PC-3 (cell line): ENCODE measurements at regions not wholly inside any gene's neighbourhood (a gene's known extent, or its start where the extent isn't known, plus 50 kb on each side); places are given as distances from the start of the nearest gene placed in this dataset.
"Not testable (repeated sequence)": the region's sequence is repeated elsewhere in the genome, so short reads cannot be mapped to it uniquely, and the experiment has no call there.

Experiments
- ATAC-seq: fragments of 200-7000 bp; cut with Tn5 transposase; 2 replicates; pipeline ENCODE4 v1.9.1; 2020; ENCODE audit warnings: mild to moderate bottlenecking, moderate library complexity
- BruUV-seq: library from RNA; stranded (reverse); fragments of 400-500 nt; replicated peaks from 2 replicates; lab custom pipeline; 2021; lab: Mats Ljungman, UMichigan
- CTCF ChIA-PET: fragments of 300-600 bp; sonication (Branson Sonifier 250); formaldehyde crosslinking; loops from one replicate; lab custom pipeline; 2022; ENCODE audit warnings: antibody characterized with exemption; lab: Charles Lee
- POLR2A ChIA-PET: fragments of 300-600 bp; sonication (Branson Sonifier 250); formaldehyde crosslinking; loops from one replicate; lab custom pipeline; 2022; ENCODE audit warnings: antibody characterized with exemption; ENCODE audit not compliant: unreplicated experiment; lab: Charles Lee
- DNase-seq: peaks from one replicate; pipeline ENCODE4 v3.0.0-alpha.2; 2015
- H2AFZ ChIP-seq: fragments of 300-600 bp; sonication (generic); 2 replicates; pipeline ENCODE4 v1.6.0; 2016; ENCODE audit warnings: antibody characterized with exemption, low read length
- H3F3A ChIP-seq: fragments of 300-600 bp; sonication (generic); one replicate; pipeline ENCODE4 v1.6.0; 2017; ENCODE audit warnings: antibody characterized with exemption, low read length, control low read depth, mild to moderate bottlenecking; ENCODE audit not compliant: unreplicated experiment
- H3K27ac ChIP-seq: fragments of 300-600 bp; sonication (generic); 2 replicates; pipeline ENCODE4 v1.5.1; 2016; ENCODE audit warnings: mild to moderate bottlenecking, low read length
- H3K27me3 ChIP-seq: fragments of 300-600 bp; sonication (generic); 2 replicates; pipeline ENCODE4 v1.6.1; 2016; ENCODE audit warnings: low read length, mixed read lengths
- H3K36me3 ChIP-seq: fragments of 300-600 bp; sonication (generic); 2 replicates; pipeline ENCODE4 v1.6.1; 2016; ENCODE audit warnings: low read depth, mixed run types, low read length, mixed read lengths
- H3K4me1 ChIP-seq: fragments of 300-600 bp; sonication (generic); 2 replicates; pipeline ENCODE4 v1.5.1; 2016; ENCODE audit warnings: low read length; ENCODE audit not compliant: insufficient read depth
- H3K4me2 ChIP-seq: fragments of 300-600 bp; sonication (generic); 2 replicates; pipeline ENCODE4 v1.6.0; 2016; ENCODE audit warnings: low read length
- H3K4me3 ChIP-seq: fragments of 300-600 bp; sonication (generic); 2 replicates; pipeline ENCODE4 v1.5.1; 2016; ENCODE audit warnings: mild to moderate bottlenecking, low read length, mixed read lengths
- H3K79me2 ChIP-seq: fragments of 300-600 bp; sonication (generic); 2 replicates; pipeline ENCODE4 v1.6.1; 2017; ENCODE audit warnings: low read length, mixed read lengths
- H3K9ac ChIP-seq: fragments of 300-600 bp; sonication (generic); 2 replicates; pipeline ENCODE4 v1.6.0; 2016; ENCODE audit warnings: mild to moderate bottlenecking, low read length
- H3K9me2 ChIP-seq: fragments of 300-600 bp; sonication (generic); replicated peaks from 2 replicates; pipeline ENCODE4 v1.6.1; 2016; ENCODE audit warnings: mixed run types, low read length, mixed read lengths
- H3K9me3 ChIP-seq: fragments of 300-600 bp; sonication (generic); 2 replicates; pipeline ENCODE4 v1.6.1; 2016; ENCODE audit warnings: low read length, mixed read lengths
- H4K20me1 ChIP-seq: fragments of 300-600 bp; sonication (generic); 2 replicates; pipeline ENCODE4 v1.6.1; 2016; ENCODE audit warnings: low read length, mixed read lengths
- CTCF ChIP-seq: fragments of 300-600 bp; sonication (generic); conservative IDR thresholded peaks from 2 replicates; pipeline ENCODE4 v1.5.1; 2017; ENCODE audit warnings: antibody characterized with exemption, low read depth, mild to moderate bottlenecking, low read length
- EZH2 ChIP-seq: fragments of 300-600 bp; sonication (generic); IDR thresholded peaks from one replicate; pipeline ENCODE4 v1.6.1; 2017; ENCODE audit warnings: antibody characterized with exemption, mild to moderate bottlenecking, low read length; ENCODE audit not compliant: unreplicated experiment
- EZH2phosphoT487 ChIP-seq: fragments of 300-600 bp; sonication (generic); IDR thresholded peaks from 2 replicates; pipeline ENCODE4 v1.6.1; 2018; ENCODE audit warnings: mild to moderate bottlenecking, antibody characterized with exemption, low read length, borderline replicate concordance
- intact Hi-C: fragments of 100-400 bp; cut with micrococcal nuclease; formaldehyde crosslinking; loops from 2 replicates; pipeline ENCODE4 v1.9.0; 2023

DNA sequence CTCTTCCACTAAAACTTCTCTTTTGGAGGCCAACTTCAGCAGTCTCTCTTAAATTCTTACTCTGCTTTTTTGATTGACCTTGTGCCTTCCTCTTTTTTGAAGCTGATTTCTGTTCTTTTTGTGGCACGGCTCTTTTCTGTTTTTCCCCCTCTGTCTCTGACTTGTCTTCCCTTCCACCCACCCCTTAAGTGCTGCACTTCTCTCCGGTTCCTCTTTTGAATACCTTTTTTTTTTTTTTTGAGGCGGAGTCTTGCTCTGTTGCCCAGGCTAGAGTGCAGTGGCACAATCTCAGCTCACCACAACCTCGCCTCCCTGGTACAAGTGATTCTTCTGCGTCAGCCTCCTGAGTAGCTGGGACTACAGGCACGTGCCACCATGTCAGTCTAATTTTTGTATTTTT is 211.9 kb downstream of the BLID start:
- no peaks in the 10 kb centered on the region for H3K4me1 ChIP-seq
- no TSS peak for BruUV-seq
- TF ChIP-seq CTCF, result no peak
- TF ChIP-seq EZH2phosphoT487, result no peak
- TF ChIP-seq EZH2, result no peak
- CTCF ChIA-PET, result no interaction called here
- no peaks in the 10 kb centered on the region for H3K9me3 ChIP-seq
- H3K27ac ChIP-seq, result no peak overlapping the region
- no peak overlapping the region for H3K9ac ChIP-seq
- no peaks in the 10 kb centered on the region for H3K9me2 ChIP-seq
- ATAC-seq, result no peak
- no peak overlapping the region for H3K4me3 ChIP-seq
- no peaks in the 10 kb centered on the region for H3K27me3 ChIP-seq
- H2AFZ ChIP-seq, result no peak overlapping the region
- H3K4me2 ChIP-seq, result no peak overlapping the region
- POLR2A ChIA-PET, result no interaction called here
- intact Hi-C loops, result no loop called here
- no peaks in the 10 kb centered on the region for H3K79me2 ChIP-seq
- no peaks in the 10 kb centered on the region for H3F3A ChIP-seq
- no peaks in the 10 kb centered on the region for H4K20me1 ChIP-seq
- no peak for DNase-seq
- no peaks in the 10 kb centered on the region for H3K36me3 ChIP-seq

DNA sequence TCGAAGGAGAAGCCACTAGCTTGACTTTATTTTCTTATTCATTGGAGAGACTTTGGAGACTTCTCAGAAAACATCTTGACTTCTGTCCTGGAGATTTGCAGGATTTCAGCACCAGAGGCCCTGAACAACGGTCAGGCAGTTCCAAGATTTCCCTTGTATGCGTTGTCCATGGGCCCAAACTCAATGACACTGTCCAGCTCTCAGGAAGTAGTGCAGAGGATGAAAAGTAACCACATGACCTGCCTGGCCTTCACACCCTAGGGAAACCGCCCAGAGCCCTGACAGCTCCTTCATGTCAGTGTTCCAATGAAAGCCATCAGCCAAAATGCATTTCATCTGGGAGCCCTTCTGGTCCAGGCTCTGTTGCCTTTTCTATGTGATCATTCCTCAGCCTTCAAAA is 214.1 kb downstream of the BLID start:
- no peaks in the 10 kb centered on the region for H3K9me3 ChIP-seq
- no peak overlapping the region for H3K4me3 ChIP-seq
- no peaks in the 10 kb centered on the region for H3K9me2 ChIP-seq
- no peaks in the 10 kb centered on the region for H3K27me3 ChIP-seq
- TF ChIP-seq CTCF (no peak), EZH2phosphoT487 (no peak), EZH2 (no peak)
- no peak overlapping the region for H2AFZ ChIP-seq
- ChIA-PET POLR2A (no interaction called here), CTCF (no interaction called here)
- intact Hi-C loops, result no loop called here
- no peak overlapping the region for H3K27ac ChIP-seq
- no peaks in the 10 kb centered on the region for H3K4me1 ChIP-seq
- H3F3A ChIP-seq, result no peaks in the 10 kb centered on the region
- no TSS peak for BruUV-seq
- H4K20me1 ChIP-seq, result no peaks in the 10 kb centered on the region
- H3K4me2 ChIP-seq, result no peak overlapping the region
- H3K9ac ChIP-seq, result no peak overlapping the region
- DNase-seq (no peak), ATAC-seq (no peak)
- no peaks in the 10 kb centered on the region for H3K36me3 ChIP-seq
- no peaks in the 10 kb centered on the region for H3K79me2 ChIP-seq

DNA sequence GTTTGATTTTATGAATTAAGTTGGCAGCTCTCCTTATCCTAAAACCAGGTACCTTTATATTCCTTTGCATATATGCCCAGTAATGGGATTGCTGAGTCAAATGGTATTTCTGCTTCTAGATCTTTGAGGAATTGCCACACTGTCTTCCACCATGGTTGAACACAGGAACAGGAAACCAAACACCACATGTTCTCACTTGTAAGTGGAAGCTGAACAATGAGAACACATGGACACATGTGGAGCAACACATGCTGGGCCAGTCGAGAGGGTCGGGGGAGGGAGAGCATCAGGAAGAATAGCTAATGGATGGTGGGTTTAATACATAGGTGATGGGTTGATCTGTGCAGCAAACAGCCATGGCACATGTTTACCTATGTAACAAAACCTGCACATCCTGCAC is 214.6 kb downstream of the BLID start:
- ATAC-seq, CTCF ChIA-PET, H2AFZ ChIP-seq, DNase-seq, H3K4me3 ChIP-seq, H3K9me3 ChIP-seq, H3K79me2 ChIP-seq, H3K27me3 ChIP-seq, H3K36me3 ChIP-seq, H3F3A ChIP-seq, BruUV-seq, POLR2A ChIA-PET, H4K20me1 ChIP-seq, H3K4me2 ChIP-seq, H3K9me2 ChIP-seq, H3K4me1 ChIP-seq, H3K9ac ChIP-seq, intact Hi-C loops, H3K27ac ChIP-seq: not testable (repeated sequence)
